ENCODE measurements at regions not wholly inside any gene's neighbourhood (a gene's known extent, or its start where the extent isn't known, plus 50 kb on each side); places are given as distances from the start of the nearest gene placed in this dataset.
A peak's percentile ranks its signal among the peaks of the same experiment; 100 is the strongest.

DNA sequence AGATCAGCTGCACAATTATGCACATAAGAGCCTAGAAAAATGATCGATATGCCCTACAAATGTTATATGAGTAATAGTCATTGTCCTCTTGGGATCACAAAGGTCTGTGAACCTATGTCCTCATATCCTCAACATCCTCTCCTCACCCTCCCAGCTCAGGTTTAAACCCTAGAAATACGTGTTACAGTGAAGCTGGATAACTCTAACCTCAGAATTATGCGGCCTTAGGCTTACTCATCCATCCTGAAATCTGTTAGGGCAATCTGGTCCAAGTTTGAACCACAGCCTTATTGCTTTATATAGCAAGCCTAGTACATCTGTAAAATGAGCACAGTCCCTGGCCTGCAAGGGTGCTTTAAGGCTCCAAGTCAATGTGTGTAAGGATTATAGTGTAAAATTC lies 84.2 kb upstream of the FRMD4A start:
- Histone ChIP-seq H3K27ac (ENCODE audit: low read depth, low read length) (no peak overlapping the region), H3K9me3 (ENCODE audit: control insufficient read depth in 1 of 2, low read length in 2 of 2) (no peaks in the 10 kb centered on the region), H3K4me1 (ENCODE audit: insufficient read depth, low read length) (peaks cover 8% of the 10 kb centered on the region), H3K36me3 (ENCODE audit: insufficient read depth, low read length) (no peaks in the 10 kb centered on the region), H3K27me3 (ENCODE audit: insufficient read depth, low read length) (peaks cover 6% of the 10 kb centered on the region), H3K4me3 (ENCODE audit: low read length in 2 of 2) (no peak overlapping the region)
- intact Hi-C loops (cut with micrococcal nuclease), result no loop called here
- POLR2A ChIA-PET (ENCODE audit: partially characterized antibody), result no interaction called here
- H3K27me3 Mint-ChIP-seq, result peaks cover 26 to 37% of the 10 kb centered on the region in 2 donors
- no peak overlapping the region for H3K27ac Mint-ChIP-seq
- CTCF ChIA-PET (ENCODE audit: partially characterized antibody), result no interaction called here
- peaks cover 8 to 13% (median 10%) of the 10 kb centered on the region in 4 donors for H3K4me1 Mint-ChIP-seq
- H3K9me3 Mint-ChIP-seq, result peaks cover 0 to 2% (median 0%) of the 10 kb centered on the region in 8 donors
- H3K4me3 Mint-ChIP-seq, result no peak overlapping the region
- H3K36me3 Mint-ChIP-seq, result peaks cover 0 to 3% of the 10 kb centered on the region in 2 donors
- DNase-seq, result no peak

DNA sequence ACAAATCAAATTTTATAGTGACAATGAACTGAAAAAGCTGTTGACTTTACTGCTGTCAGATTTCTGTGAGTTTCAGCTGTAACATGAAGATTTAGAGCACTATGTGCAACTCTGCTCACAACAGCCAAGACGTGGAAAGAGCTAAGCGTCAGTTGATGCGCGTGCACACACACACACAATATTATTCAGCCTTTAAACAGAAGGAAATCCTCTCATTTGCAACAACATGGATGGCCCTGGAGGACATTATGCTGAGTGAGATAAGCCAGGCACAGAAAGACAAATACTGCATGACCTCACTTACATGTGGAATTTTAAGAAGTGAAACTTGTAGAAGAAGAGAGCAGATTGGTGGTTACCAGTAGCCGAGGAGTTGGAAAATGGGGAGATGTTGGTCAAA lies 82.8 kb upstream of the FRMD4A start:
- ChIA-PET CTCF (ENCODE audit: partially characterized antibody) (no interaction called here), POLR2A (ENCODE audit: partially characterized antibody) (no interaction called here)
- H3K9me3 ChIP-seq (ENCODE audit: control insufficient read depth in 1 of 2, low read length in 2 of 2), result no peaks in the 10 kb centered on the region
- no peak for DNase-seq
- Mint-ChIP-seq H3K36me3 (peaks cover 0 to 3% of the 10 kb centered on the region in 2 donors), H3K27ac (no peak overlapping the region), H3K27me3 (peaks cover 26 to 32% of the 10 kb centered on the region in 2 donors), H3K9me3 (peaks cover 0 to 2% (median 0%) of the 10 kb centered on the region in 8 donors), H3K4me3 (no peak overlapping the region), H3K4me1 (peaks cover 13 to 22% (median 19%) of the 10 kb centered on the region in 4 donors)
- H3K36me3 ChIP-seq (ENCODE audit: insufficient read depth, low read length), result no peaks in the 10 kb centered on the region
- H3K27ac ChIP-seq (ENCODE audit: low read depth, low read length), result no peak overlapping the region
- peaks cover 6% of the 10 kb centered on the region for H3K27me3 ChIP-seq (ENCODE audit: insufficient read depth, low read length)
- no peak overlapping the region for H3K4me3 ChIP-seq (ENCODE audit: low read length in 2 of 2)
- peaks cover 16% of the 10 kb centered on the region for H3K4me1 ChIP-seq (ENCODE audit: insufficient read depth, low read length)
- intact Hi-C loops (cut with micrococcal nuclease), result no loop called here

DNA sequence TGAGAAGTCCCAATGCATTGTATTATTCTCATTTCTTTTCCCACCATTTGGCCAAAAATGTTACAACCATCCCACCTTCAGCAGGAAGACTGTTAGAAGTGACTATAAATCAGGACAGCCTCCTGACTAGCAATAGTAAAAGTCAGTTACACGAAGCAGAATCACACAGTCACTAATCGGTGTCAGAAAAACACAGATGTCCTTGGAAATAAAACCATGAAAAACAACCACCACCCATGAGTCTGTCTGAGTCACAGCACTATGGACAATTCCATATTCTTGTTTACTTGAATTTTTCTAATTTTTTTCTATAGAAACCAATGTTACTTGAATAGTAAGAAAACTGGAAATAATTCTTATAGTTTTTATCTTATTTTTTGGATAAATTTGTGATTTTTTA lies 81.9 kb upstream of the FRMD4A start:
- CTCF ChIA-PET (ENCODE audit: partially characterized antibody), result no interaction called here
- DNase-seq, result no peak

DNA sequence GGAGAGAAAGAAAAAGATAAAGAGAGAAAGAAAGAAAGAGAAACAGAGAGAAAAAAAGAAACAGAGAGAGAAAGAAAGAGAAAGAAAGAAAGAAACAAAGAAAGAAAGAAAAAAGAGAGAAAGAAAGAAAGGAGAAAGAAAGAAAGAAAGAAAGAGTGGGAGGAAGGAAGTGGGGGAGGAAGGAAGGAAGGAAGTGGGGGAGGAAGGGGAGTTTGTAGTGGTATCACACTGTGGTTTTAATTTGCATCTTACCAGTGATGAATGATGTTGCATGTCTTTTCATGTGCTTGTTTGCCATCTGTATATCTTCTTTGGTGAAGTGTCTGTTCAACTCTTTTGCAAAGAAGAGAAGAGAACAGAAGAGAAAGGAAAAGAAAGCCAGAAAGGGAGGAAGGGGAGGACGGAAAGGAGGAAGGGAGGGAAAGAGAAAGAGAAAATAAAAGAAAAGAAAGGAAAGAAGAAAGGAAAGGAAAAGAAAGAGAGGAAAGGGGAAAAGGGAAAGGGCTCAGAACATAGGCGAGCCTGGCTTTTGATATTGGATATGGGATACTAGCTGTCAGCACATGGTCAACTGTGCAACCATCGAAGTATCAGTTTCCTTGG lies 79.2 kb upstream of the FRMD4A start:
- peak overlapping the region in 2 of 7 donors; percentile 7 to 9 for H3K27ac Mint-ChIP-seq
- Histone ChIP-seq H3K4me1 (ENCODE audit: insufficient read depth, low read length) (peaks cover 16% of the 10 kb centered on the region), H3K9me3 (ENCODE audit: control insufficient read depth in 1 of 2, low read length in 2 of 2) (no peaks in the 10 kb centered on the region), H3K27me3 (ENCODE audit: insufficient read depth, low read length) (peaks cover 6% of the 10 kb centered on the region), H3K36me3 (ENCODE audit: insufficient read depth, low read length) (no peaks in the 10 kb centered on the region), H3K27ac (ENCODE audit: low read depth, low read length) (no peak overlapping the region), H3K4me3 (ENCODE audit: low read length in 2 of 2) (peak overlapping the region in 1 of 2 donors; percentile 17)
- intact Hi-C loops (cut with micrococcal nuclease), result no loop called here
- H3K36me3 Mint-ChIP-seq, result no peaks in the 10 kb centered on the region
- H3K9me3 Mint-ChIP-seq, result peaks cover 0 to 2% (median 0%) of the 10 kb centered on the region in 8 donors
- DNase-seq, result peak in 2 of 5 donors; percentile 16 to 21
- POLR2A ChIA-PET (ENCODE audit: partially characterized antibody), result interaction anchor here (1.2 kb wide), 1 partner anchor 19 kb away, joined by 3 read pairs; no protein-coding TSS in a partner anchor
- H3K27me3 Mint-ChIP-seq, result peaks cover 15 to 25% of the 10 kb centered on the region in 2 donors
- CTCF ChIA-PET (ENCODE audit: partially characterized antibody), result no interaction called here
- H3K4me3 Mint-ChIP-seq, result peak overlapping the region in 6 of 8 donors; percentile 35 to 63 (median 53)
- H3K4me1 Mint-ChIP-seq, result peaks cover 13 to 22% (median 19%) of the 10 kb centered on the region in 4 donors

More for the DNA sequence above, 81.9 kb upstream of the FRMD4A start:
- Histone ChIP-seq H3K36me3 (ENCODE audit: insufficient read depth, low read length) (no peaks in the 10 kb centered on the region), H3K27me3 (ENCODE audit: insufficient read depth, low read length) (peaks cover 6% of the 10 kb centered on the region), H3K27ac (ENCODE audit: low read depth, low read length) (no peak overlapping the region), H3K4me1 (ENCODE audit: insufficient read depth, low read length) (peaks cover 16% of the 10 kb centered on the region), H3K4me3 (ENCODE audit: low read length in 2 of 2) (no peak overlapping the region), H3K9me3 (ENCODE audit: control insufficient read depth in 1 of 2, low read length in 2 of 2) (no peaks in the 10 kb centered on the region)
- intact Hi-C loops (cut with micrococcal nuclease), result no loop called here
- Mint-ChIP-seq H3K27me3 (peaks cover 25 to 26% of the 10 kb centered on the region in 2 donors), H3K4me3 (no peak overlapping the region), H3K36me3 (peaks cover 0 to 3% of the 10 kb centered on the region in 2 donors), H3K27ac (no peak overlapping the region), H3K4me1 (peaks cover 13 to 22% (median 19%) of the 10 kb centered on the region in 4 donors), H3K9me3 (peaks cover 0 to 2% (median 0%) of the 10 kb centered on the region in 8 donors)
- POLR2A ChIA-PET (ENCODE audit: partially characterized antibody), result no interaction called here

DNA sequence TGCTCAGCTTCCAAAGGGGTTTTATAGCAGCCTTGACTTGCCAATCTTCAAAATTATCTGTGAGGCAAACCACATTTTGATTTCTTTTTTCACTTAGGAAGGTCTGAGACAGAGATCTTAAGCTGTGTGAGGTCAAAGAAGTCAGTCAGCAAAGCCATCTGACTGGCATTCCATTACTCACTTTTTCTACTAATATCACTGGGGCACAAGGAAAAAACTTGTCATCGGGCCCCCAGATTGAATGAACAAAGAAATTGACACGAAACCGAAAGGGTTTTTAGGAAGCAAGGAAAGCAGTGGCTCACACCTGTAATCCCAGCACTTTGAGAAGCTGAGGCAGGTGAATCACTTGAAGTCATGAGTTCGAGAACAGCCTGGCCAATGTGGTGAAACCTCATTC lies 78.5 kb upstream of the FRMD4A start:
- DNase-seq, result peak in 1 of 5 donors; percentile 36
- CTCF ChIA-PET (ENCODE audit: partially characterized antibody), result no interaction called here
- no peaks in the 10 kb centered on the region for H3K36me3 Mint-ChIP-seq
- H3K27me3 ChIP-seq (ENCODE audit: insufficient read depth, low read length), result peaks cover 6% of the 10 kb centered on the region
- intact Hi-C loops (cut with micrococcal nuclease), result no loop called here
- H3K4me1 ChIP-seq (ENCODE audit: insufficient read depth, low read length), result peaks cover 16% of the 10 kb centered on the region
- peak overlapping the region in 4 of 8 donors; percentile 5 to 63 (median 28) for H3K4me3 Mint-ChIP-seq
- no peaks in the 10 kb centered on the region for H3K9me3 ChIP-seq (ENCODE audit: control insufficient read depth in 1 of 2, low read length in 2 of 2)
- H3K27me3 Mint-ChIP-seq, result peaks cover 10 to 22% of the 10 kb centered on the region in 2 donors
- H3K4me3 ChIP-seq (ENCODE audit: low read length in 2 of 2), result no peak overlapping the region
- no peaks in the 10 kb centered on the region for H3K36me3 ChIP-seq (ENCODE audit: insufficient read depth, low read length)
- H3K4me1 Mint-ChIP-seq, result peaks cover 13 to 22% (median 19%) of the 10 kb centered on the region in 4 donors
- POLR2A ChIA-PET (ENCODE audit: partially characterized antibody), result interaction anchor here (1.2 kb wide), 1 partner anchor 18 kb away, joined by 3 read pairs; no protein-coding TSS in a partner anchor
- peaks cover 0 to 2% (median 0%) of the 10 kb centered on the region in 8 donors for H3K9me3 Mint-ChIP-seq
- H3K27ac Mint-ChIP-seq, result no peak overlapping the region
- H3K27ac ChIP-seq (ENCODE audit: low read depth, low read length), result no peak overlapping the region

DNA sequence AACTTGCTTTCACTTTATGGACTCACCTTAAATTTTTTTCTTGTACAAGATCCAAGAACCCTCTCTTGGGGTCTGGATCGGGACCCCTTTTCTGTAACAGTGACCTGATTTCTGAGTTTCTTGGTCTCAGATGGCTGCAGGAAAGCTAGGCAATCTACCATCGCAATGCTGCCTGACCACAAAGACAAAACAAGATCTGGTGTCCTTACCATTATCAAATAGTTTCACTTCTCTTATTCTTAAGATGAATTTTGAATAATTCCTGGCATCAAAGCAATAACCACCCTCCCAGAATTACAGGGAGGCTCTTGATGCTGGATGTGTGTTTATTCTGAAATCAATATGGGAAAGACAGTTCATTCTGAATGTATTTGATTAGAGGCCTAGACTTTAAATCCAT lies 77.4 kb upstream of the FRMD4A start:
- H3K4me3 Mint-ChIP-seq, result no peak overlapping the region
- H3K27ac ChIP-seq (ENCODE audit: low read depth, low read length), result no peak overlapping the region
- H3K27me3 ChIP-seq (ENCODE audit: insufficient read depth, low read length), result peaks cover 6% of the 10 kb centered on the region
- intact Hi-C loops (cut with micrococcal nuclease), result no loop called here
- peaks cover 16% of the 10 kb centered on the region for H3K4me1 ChIP-seq (ENCODE audit: insufficient read depth, low read length)
- peaks cover 13 to 22% (median 19%) of the 10 kb centered on the region in 4 donors for H3K4me1 Mint-ChIP-seq
- peaks cover 0 to 2% (median 0%) of the 10 kb centered on the region in 8 donors for H3K9me3 Mint-ChIP-seq
- H3K36me3 ChIP-seq (ENCODE audit: insufficient read depth, low read length), result no peaks in the 10 kb centered on the region
- ChIA-PET POLR2A (ENCODE audit: partially characterized antibody) (no interaction called here), CTCF (ENCODE audit: partially characterized antibody) (interaction anchor here (0.6 kb wide), 1 partner anchor 11 kb away, joined by 3 read pairs; no protein-coding TSS in a partner anchor)
- no peaks in the 10 kb centered on the region for H3K36me3 Mint-ChIP-seq
- no peak overlapping the region for H3K27ac Mint-ChIP-seq
- H3K4me3 ChIP-seq (ENCODE audit: low read length in 2 of 2), result no peak overlapping the region
- no peak for DNase-seq
- peaks cover 4 to 16% of the 10 kb centered on the region in 2 donors for H3K27me3 Mint-ChIP-seq
- H3K9me3 ChIP-seq (ENCODE audit: control insufficient read depth in 1 of 2, low read length in 2 of 2), result no peaks in the 10 kb centered on the region

DNA sequence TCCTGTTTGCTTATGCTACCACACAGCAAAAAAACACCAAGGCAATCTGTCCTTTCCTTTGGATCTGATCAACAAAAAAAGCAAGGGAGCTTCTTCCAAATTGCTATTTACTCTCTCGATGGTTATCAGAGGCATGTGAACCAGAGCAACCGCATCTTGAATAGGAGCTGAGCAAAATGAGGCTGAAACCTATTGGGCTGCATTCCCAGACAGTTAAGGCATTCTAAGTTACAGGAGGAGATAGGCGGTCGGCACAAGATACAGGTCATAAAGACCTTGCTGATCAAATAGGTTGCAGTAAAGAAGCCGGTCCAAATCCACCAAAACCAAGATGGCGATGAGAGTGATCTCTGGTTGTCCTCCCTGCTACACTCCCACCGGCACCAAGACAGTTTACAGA lies 76.8 kb upstream of the FRMD4A start:
- no peak for DNase-seq
- no peaks in the 10 kb centered on the region for H3K9me3 ChIP-seq (ENCODE audit: control insufficient read depth in 1 of 2, low read length in 2 of 2)
- Mint-ChIP-seq H3K4me3 (no peak overlapping the region), H3K36me3 (no peaks in the 10 kb centered on the region), H3K27ac (no peak overlapping the region), H3K27me3 (peaks cover 4 to 16% of the 10 kb centered on the region in 2 donors), H3K9me3 (peaks cover 0 to 2% (median 0%) of the 10 kb centered on the region in 8 donors), H3K4me1 (peaks cover 13 to 22% (median 19%) of the 10 kb centered on the region in 4 donors)
- H3K36me3 ChIP-seq (ENCODE audit: insufficient read depth, low read length), result no peaks in the 10 kb centered on the region
- ChIA-PET CTCF (ENCODE audit: partially characterized antibody) (no interaction called here), POLR2A (ENCODE audit: partially characterized antibody) (no interaction called here)
- no peak overlapping the region for H3K27ac ChIP-seq (ENCODE audit: low read depth, low read length)
- H3K27me3 ChIP-seq (ENCODE audit: insufficient read depth, low read length), result peaks cover 6% of the 10 kb centered on the region
- no peak overlapping the region for H3K4me3 ChIP-seq (ENCODE audit: low read length in 2 of 2)
- peaks cover 16% of the 10 kb centered on the region for H3K4me1 ChIP-seq (ENCODE audit: insufficient read depth, low read length)
- intact Hi-C loops (cut with micrococcal nuclease), result no loop called here

All from CD4-positive, alpha-beta memory T cell (primary cell).